HFF-Myc (cell line): ENCODE measurements at regions not wholly inside any gene's neighbourhood (a gene's known extent, or its start where the extent isn't known, plus 50 kb on each side); places are given as distances from the start of the nearest gene placed in this dataset.

ENCODE experiments used
- DNase-seq: peaks from one replicate; pipeline ENCODE4 v3.0.0-alpha.2; 2011; ENCODE audit warnings: low read depth; ENCODE audit errors: extremely low read depth
- H3K4me3 ChIP-seq: replicated peaks from 2 replicates; pipeline ENCODE4 v1.5.1; 2011; ENCODE audit warnings: low read depth, mild to moderate bottlenecking, control low read depth, low read length
- CTCF ChIP-seq: IDR thresholded peaks from 2 replicates; pipeline ENCODE4 v1.5.1; 2012; ENCODE audit warnings: mild to moderate bottlenecking, low read depth, low read length, control low read depth; ENCODE audit errors: missing control alignments

DNA sequence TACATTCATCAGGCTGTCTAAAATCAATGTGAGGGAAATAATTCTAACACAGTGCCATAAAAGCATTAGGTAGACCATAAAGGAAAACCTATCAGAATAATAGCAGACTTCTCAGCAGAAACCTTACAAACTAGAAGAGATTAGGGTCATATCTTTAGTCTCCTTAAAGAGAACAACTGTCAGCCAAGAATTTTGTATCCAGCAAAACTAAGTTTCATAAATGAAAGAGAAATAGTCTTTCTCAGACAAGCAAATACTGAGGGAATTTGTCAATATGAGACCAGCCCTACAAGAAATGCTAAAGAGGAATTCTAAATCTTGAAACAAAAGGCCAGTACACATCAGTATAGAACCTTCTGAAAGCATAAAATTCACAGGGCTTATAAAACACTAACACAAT lies 482.0 kb downstream of the SATB2 start:
- no peak overlapping the region for H3K4me3 ChIP-seq
- no peak for DNase-seq
- no peak for TF ChIP-seq CTCF

GRCh38 chr2:198973785-198974184 lies 484.0 kb downstream of the SATB2 start:
- no peak for DNase-seq
- no peak for TF ChIP-seq CTCF
- H3K4me3 ChIP-seq: no peak overlapping the region

GRCh38 chr2:198973181-198973580 lies 484.6 kb downstream of the SATB2 start:
- H3K4me3 ChIP-seq: no peak overlapping the region
- TF ChIP-seq CTCF: no peak
- DNase-seq: no peak

DNA sequence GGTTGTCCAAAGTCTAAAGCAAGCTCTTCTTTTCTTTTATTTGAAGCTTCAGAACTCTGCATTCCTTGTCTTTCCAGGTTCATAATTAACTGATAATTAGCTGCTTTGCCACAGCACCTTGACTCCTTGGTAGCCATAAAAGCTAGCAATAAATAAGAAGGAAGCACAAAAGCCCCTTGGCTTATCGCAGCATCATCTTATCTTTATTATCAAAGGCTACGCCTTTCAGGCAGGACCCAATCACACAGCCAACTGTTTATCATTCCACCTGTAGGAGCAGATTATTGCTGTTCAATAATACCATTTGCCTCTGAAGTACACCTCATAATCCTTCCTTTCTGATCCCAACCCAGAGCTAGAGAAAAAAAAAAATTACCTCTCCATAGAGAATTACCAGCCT lies 489.2 kb downstream of the SATB2 start:
- TF ChIP-seq CTCF: no peak
- H3K4me3 ChIP-seq: no peak overlapping the region
- no peak for DNase-seq

DNA sequence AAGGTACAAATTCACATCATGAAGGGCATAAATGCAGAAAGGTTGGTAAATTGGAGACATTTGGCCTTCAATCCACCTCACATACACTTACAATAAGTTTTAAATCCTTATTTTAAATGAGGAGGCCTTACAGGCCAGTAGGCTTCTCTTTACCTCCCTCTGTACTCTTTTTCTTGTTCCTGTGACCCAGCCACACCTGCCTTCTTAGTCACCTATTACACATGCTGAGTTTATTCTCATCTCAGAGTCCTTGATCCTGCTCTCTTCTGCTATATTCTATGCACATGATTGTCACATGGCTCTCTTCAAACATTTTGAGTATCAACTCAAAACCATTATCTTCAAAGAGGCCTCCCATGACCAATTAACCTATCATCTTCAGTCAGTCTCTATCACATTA lies 491.5 kb downstream of the SATB2 start:
- TF ChIP-seq CTCF: no peak
- no peak overlapping the region for H3K4me3 ChIP-seq
- DNase-seq: no peak

GRCh38 chr2:198961547-198961946 lies 496.2 kb downstream of the SATB2 start:
- no peak overlapping the region for H3K4me3 ChIP-seq
- DNase-seq: no peak
- no peak for TF ChIP-seq CTCF

DNA sequence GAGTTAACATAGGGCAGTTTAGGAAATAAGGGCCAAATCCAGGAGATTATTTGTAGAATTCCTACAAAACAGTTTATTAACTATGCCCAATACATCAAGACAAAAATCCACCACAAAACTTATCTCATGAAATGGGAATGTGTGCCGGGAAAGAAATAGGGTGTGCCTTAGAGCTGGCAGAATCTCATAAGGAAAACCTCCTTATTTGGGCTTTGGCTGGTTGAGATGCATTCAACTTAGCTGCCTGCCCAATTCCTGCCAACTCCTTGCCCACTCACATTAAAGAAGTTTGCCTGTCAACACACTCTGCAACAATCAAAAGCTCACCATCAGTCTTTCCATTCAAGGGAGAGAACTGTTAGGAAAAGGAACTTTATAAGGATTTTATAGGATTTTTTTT lies 500.6 kb downstream of the SATB2 start:
- no peak for TF ChIP-seq CTCF
- no peak for DNase-seq
- no peak overlapping the region for H3K4me3 ChIP-seq
